ENCODE measurements at regions not wholly inside any gene's neighbourhood (a gene's known extent, or its start where the extent isn't known, plus 50 kb on each side); places are given as distances from the start of the nearest gene placed in this dataset.
"Not testable (repeated sequence)": the region's sequence is repeated elsewhere in the genome, so short reads cannot be mapped to it uniquely, and the experiment has no call there.

GRCh38 chr2:111492995-111493719 lies 372.4 kb downstream of the BCL2L11 start:
- H3K4me3 ChIP-seq (ENCODE audit: low read length), result peak overlapping the region; percentile 26
- ATAC-seq (ENCODE audit: poor library complexity), result peak; percentile 21
- H3K27me3 Mint-ChIP-seq; POLR2A ChIA-PET; H3K9me3 ChIP-seq (ENCODE audit: control insufficient read depth in 1 of 2, insufficient read depth in 1 of 2, low read length in 2 of 2); CTCF ChIA-PET; intact Hi-C loops (cut with DNase I, micrococcal nuclease); H3K27me3 ChIP-seq (ENCODE audit: control insufficient read depth in 1 of 2, insufficient read depth in 2 of 2, low read length in 2 of 2); H3K4me3 Mint-ChIP-seq; H3K9me3 Mint-ChIP-seq; H3K36me3 Mint-ChIP-seq (ENCODE audit: low read depth); DNase-seq; H3K4me1 ChIP-seq (ENCODE audit: insufficient read depth, low read length); H3K36me3 ChIP-seq (ENCODE audit: insufficient read depth, low read length); H3K4me1 Mint-ChIP-seq (ENCODE audit: low read depth); H3K27ac ChIP-seq (ENCODE audit: low read depth in 1 of 2, low read length in 2 of 2): not testable (repeated sequence)
- H3K27ac Mint-ChIP-seq, result peak overlapping the region; percentile 53

DNA sequence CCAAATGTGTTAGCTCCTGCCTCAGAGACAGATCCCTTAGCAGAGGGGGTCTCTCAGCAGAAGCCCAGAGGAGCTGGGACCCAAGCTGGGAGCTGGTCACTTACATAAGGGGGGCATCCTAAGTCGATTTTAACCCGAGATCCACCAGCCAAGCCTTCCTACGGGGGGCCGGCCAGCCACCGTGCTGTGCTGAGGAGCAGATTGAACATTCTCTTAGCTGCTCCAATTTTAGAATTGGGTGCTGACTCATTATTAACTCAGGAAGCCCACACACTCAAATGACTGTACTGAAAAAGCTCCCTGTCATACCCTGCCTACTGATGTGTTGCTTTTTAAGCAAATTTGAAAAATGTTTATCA lies 373.0 kb downstream of the BCL2L11 start:
- H3K27ac Mint-ChIP-seq, result peak overlapping the region; percentile 53

GRCh38 chr2:111494288-111494980 lies 373.7 kb downstream of the BCL2L11 start:
- H3K4me1 ChIP-seq (ENCODE audit: insufficient read depth, low read length); H3K27ac ChIP-seq (ENCODE audit: low read depth in 1 of 2, low read length in 2 of 2); H3K4me1 Mint-ChIP-seq (ENCODE audit: low read depth); H3K27me3 Mint-ChIP-seq; H3K36me3 ChIP-seq (ENCODE audit: insufficient read depth, low read length); POLR2A ChIA-PET; H3K9me3 Mint-ChIP-seq; H3K27me3 ChIP-seq (ENCODE audit: control insufficient read depth in 1 of 2, insufficient read depth in 2 of 2, low read length in 2 of 2); intact Hi-C loops (cut with DNase I, micrococcal nuclease); H3K9me3 ChIP-seq (ENCODE audit: control insufficient read depth in 1 of 2, insufficient read depth in 1 of 2, low read length in 2 of 2); H3K27ac Mint-ChIP-seq; H3K36me3 Mint-ChIP-seq (ENCODE audit: low read depth); H3K4me3 Mint-ChIP-seq; CTCF ChIA-PET: not testable (repeated sequence)
- peak in 1 of 14 experiments; percentile 62 for DNase-seq
- H3K4me3 ChIP-seq (ENCODE audit: low read length), result peak overlapping the region; percentile 45
- peak; percentile 20 for ATAC-seq (ENCODE audit: poor library complexity)

More for the DNA sequence above, 373.0 kb downstream of the BCL2L11 start:
- H3K27me3 Mint-ChIP-seq; H3K4me1 Mint-ChIP-seq (ENCODE audit: low read depth); H3K27me3 ChIP-seq (ENCODE audit: control insufficient read depth in 1 of 2, insufficient read depth in 2 of 2, low read length in 2 of 2); H3K9me3 ChIP-seq (ENCODE audit: control insufficient read depth in 1 of 2, insufficient read depth in 1 of 2, low read length in 2 of 2); H3K36me3 Mint-ChIP-seq (ENCODE audit: low read depth); H3K27ac ChIP-seq (ENCODE audit: low read depth in 1 of 2, low read length in 2 of 2); CTCF ChIA-PET; H3K4me1 ChIP-seq (ENCODE audit: insufficient read depth, low read length); DNase-seq; H3K9me3 Mint-ChIP-seq; intact Hi-C loops (cut with DNase I, micrococcal nuclease); H3K36me3 ChIP-seq (ENCODE audit: insufficient read depth, low read length); POLR2A ChIA-PET: not testable (repeated sequence)
- H3K4me3 Mint-ChIP-seq, result peak overlapping the region; percentile 62
- H3K4me3 ChIP-seq (ENCODE audit: low read length), result peak overlapping the region; percentile 26
- ATAC-seq (ENCODE audit: poor library complexity), result peak; percentile 59

GRCh38 chr2:111494981-111495315 lies 374.2 kb downstream of the BCL2L11 start:
- H3K9me3 Mint-ChIP-seq; H3K27me3 ChIP-seq (ENCODE audit: control insufficient read depth in 1 of 2, insufficient read depth in 2 of 2, low read length in 2 of 2); CTCF ChIA-PET; DNase-seq; H3K4me1 ChIP-seq (ENCODE audit: insufficient read depth, low read length); H3K36me3 Mint-ChIP-seq (ENCODE audit: low read depth); H3K4me3 Mint-ChIP-seq; intact Hi-C loops (cut with DNase I, micrococcal nuclease); H3K27ac ChIP-seq (ENCODE audit: low read depth in 1 of 2, low read length in 2 of 2); H3K27ac Mint-ChIP-seq; H3K36me3 ChIP-seq (ENCODE audit: insufficient read depth, low read length); H3K9me3 ChIP-seq (ENCODE audit: control insufficient read depth in 1 of 2, insufficient read depth in 1 of 2, low read length in 2 of 2); POLR2A ChIA-PET; H3K4me1 Mint-ChIP-seq (ENCODE audit: low read depth); H3K27me3 Mint-ChIP-seq: not testable (repeated sequence)
- ATAC-seq (ENCODE audit: poor library complexity), result peak; percentile 51
- H3K4me3 ChIP-seq (ENCODE audit: low read length), result peak overlapping the region; percentile 45

GRCh38 chr2:111495636-111496035 lies 374.9 kb downstream of the BCL2L11 start:
- H3K27me3 ChIP-seq (ENCODE audit: control insufficient read depth in 1 of 2, insufficient read depth in 2 of 2, low read length in 2 of 2); H3K36me3 Mint-ChIP-seq (ENCODE audit: low read depth); ATAC-seq (ENCODE audit: poor library complexity); H3K27ac Mint-ChIP-seq; DNase-seq; POLR2A ChIA-PET; CTCF ChIA-PET; H3K4me1 Mint-ChIP-seq (ENCODE audit: low read depth); H3K36me3 ChIP-seq (ENCODE audit: insufficient read depth, low read length); H3K4me3 ChIP-seq (ENCODE audit: low read length); H3K9me3 ChIP-seq (ENCODE audit: control insufficient read depth in 1 of 2, insufficient read depth in 1 of 2, low read length in 2 of 2); H3K27ac ChIP-seq (ENCODE audit: low read depth in 1 of 2, low read length in 2 of 2); H3K4me3 Mint-ChIP-seq; H3K9me3 Mint-ChIP-seq; H3K4me1 ChIP-seq (ENCODE audit: insufficient read depth, low read length); intact Hi-C loops (cut with DNase I, micrococcal nuclease); H3K27me3 Mint-ChIP-seq: not testable (repeated sequence)

DNA sequence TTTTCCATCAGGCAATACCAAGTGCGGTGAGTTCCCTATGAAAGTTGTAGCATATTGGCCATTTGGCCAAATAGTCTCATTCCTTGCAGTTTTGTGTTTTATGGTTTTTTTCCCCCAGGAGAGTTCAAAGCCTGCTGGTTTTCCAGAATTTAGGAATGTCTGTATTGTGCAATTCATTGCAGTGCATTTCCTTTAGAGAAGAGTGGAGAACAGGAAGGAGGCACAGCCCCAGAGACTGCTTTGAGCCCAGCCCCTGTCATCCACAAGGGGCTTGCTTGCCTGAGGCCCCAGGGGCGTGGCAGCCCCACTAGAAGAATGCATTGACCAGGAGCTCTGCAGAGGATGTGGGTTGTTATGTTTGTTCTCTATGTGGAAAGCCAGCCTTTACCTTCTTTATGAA lies 375.5 kb downstream of the BCL2L11 start:
- CTCF ChIA-PET; H3K27me3 Mint-ChIP-seq; H3K9me3 Mint-ChIP-seq; DNase-seq; H3K4me1 ChIP-seq (ENCODE audit: insufficient read depth, low read length); intact Hi-C loops (cut with DNase I, micrococcal nuclease); POLR2A ChIA-PET; H3K9me3 ChIP-seq (ENCODE audit: control insufficient read depth in 1 of 2, insufficient read depth in 1 of 2, low read length in 2 of 2); ATAC-seq (ENCODE audit: poor library complexity); H3K4me1 Mint-ChIP-seq (ENCODE audit: low read depth); H3K4me3 ChIP-seq (ENCODE audit: low read length); H3K36me3 ChIP-seq (ENCODE audit: insufficient read depth, low read length); H3K27me3 ChIP-seq (ENCODE audit: control insufficient read depth in 1 of 2, insufficient read depth in 2 of 2, low read length in 2 of 2); H3K36me3 Mint-ChIP-seq (ENCODE audit: low read depth); H3K27ac ChIP-seq (ENCODE audit: low read depth in 1 of 2, low read length in 2 of 2); H3K4me3 Mint-ChIP-seq; H3K27ac Mint-ChIP-seq: not testable (repeated sequence)

- H3K27ac ChIP-seq (ENCODE audit: low read depth in 1 of 2, low read length in 2 of 2); H3K27ac Mint-ChIP-seq; H3K4me1 Mint-ChIP-seq (ENCODE audit: low read depth); CTCF ChIA-PET; DNase-seq; H3K4me3 Mint-ChIP-seq; H3K27me3 ChIP-seq (ENCODE audit: control insufficient read depth in 1 of 2, insufficient read depth in 2 of 2, low read length in 2 of 2); ATAC-seq (ENCODE audit: poor library complexity); H3K36me3 Mint-ChIP-seq (ENCODE audit: low read depth); H3K9me3 ChIP-seq (ENCODE audit: control insufficient read depth in 1 of 2, insufficient read depth in 1 of 2, low read length in 2 of 2); H3K4me1 ChIP-seq (ENCODE audit: insufficient read depth, low read length); POLR2A ChIA-PET; H3K27me3 Mint-ChIP-seq; H3K36me3 ChIP-seq (ENCODE audit: insufficient read depth, low read length); intact Hi-C loops (cut with DNase I, micrococcal nuclease); H3K4me3 ChIP-seq (ENCODE audit: low read length); H3K9me3 Mint-ChIP-seq: not testable (repeated sequence)
Observed at GRCh38 chr2:111496860-111497259, 376.1 kb downstream of the BCL2L11 start.
